GM12878 (cell line): ENCODE measurements at regions not wholly inside any gene's neighbourhood (a gene's known extent, or its start where the extent isn't known, plus 50 kb on each side); places are given as distances from the start of the nearest gene placed in this dataset.

Experiments used
- ATAC-seq: fragments of 200-7000 bp; cut with Tn5 transposase; 3 replicates; pipeline ENCODE4 v1.9.1; 2020; ENCODE audit warnings: mild to moderate bottlenecking, moderate library complexity
- BruUV-seq: library from RNA; stranded (reverse); fragments of 400-500 nt; replicated peaks from 2 replicates; lab custom pipeline; 2021; lab: Mats Ljungman, UMichigan
- CTCF ChIA-PET: fragments of 300-600 bp; sonication (Branson Sonifier 250); formaldehyde crosslinking; extraction: SDS; loops from one replicate; lab custom pipeline; 2021; ENCODE audit warnings: inconsistent platforms; lab: Yijun Ruan, JAX
- POLR2A ChIA-PET: fragments of 350-600 bp; formaldehyde crosslinking; extraction: SDS; loops from one replicate; lab custom pipeline; 2021; ENCODE audit warnings: inconsistent platforms; lab: Charles Lee
- RAD21 ChIA-PET: fragments of 300-600 bp; sonication (Branson Sonifier 250); formaldehyde crosslinking; loops from one replicate; lab custom pipeline; 2023; ENCODE audit warnings: antibody characterized with exemption; ENCODE audit not compliant: unreplicated experiment; lab: Charles Lee
- SMC1A ChIA-PET: fragments of 300-600 bp; sonication (Branson Sonifier 250); formaldehyde crosslinking; loops from one replicate; lab custom pipeline; 2023; ENCODE audit not compliant: unreplicated experiment, uncharacterized antibody; lab: Charles Lee
- DNase-seq: peaks from one replicate; pipeline ENCODE4 v3.0.0-alpha.2; 2011; ENCODE audit warnings: low read depth, low spot score
- FAIRE-seq: peaks from 3 replicates; lab custom pipeline; 2011; peaks lifted over from hg19 to GRCh38; lab: Jason Lieb, UNC
- H2AFZ ChIP-seq: 2 replicates; pipeline ENCODE4 v1.6.0; 2011; ENCODE audit warnings: low read depth, low read length, control low read depth; ENCODE audit not compliant: control insufficient read depth
- H3K27ac ChIP-seq: 2 replicates; pipeline ENCODE4 v1.5.1; 2011; ENCODE audit warnings: control low read depth; ENCODE audit not compliant: control insufficient read depth, insufficient read depth
- H3K27me3 ChIP-seq, 2 experiments: replicated peaks in 1 of 2; 2 replicates each; pipeline versions ENCODE4 v1.6.0 to v1.6.1; 2011; ENCODE audit warnings: low read length in 1 of 2; ENCODE audit not compliant: control insufficient read depth in 2 of 2, insufficient read depth in 2 of 2
- H3K36me3 ChIP-seq, 2 experiments: 2 replicates each; pipeline ENCODE4 v1.5.1; 2011; ENCODE audit warnings: low read length in 1 of 2; ENCODE audit not compliant: control insufficient read depth in 2 of 2, insufficient read depth in 2 of 2
- H3K4me1 ChIP-seq: 2 replicates; pipeline ENCODE4 v1.6.1; 2011; ENCODE audit warnings: mild to moderate bottlenecking, low read length, moderate library complexity, mixed read lengths; ENCODE audit not compliant: control insufficient read depth, insufficient read depth
- H3K4me2 ChIP-seq: 2 replicates; pipeline ENCODE4 v1.6.0; 2011; ENCODE audit warnings: control low read depth; ENCODE audit not compliant: control insufficient read depth, insufficient read depth
- H3K4me3 ChIP-seq: fragments of 200-600 bp; sonication (generic); 2 replicates; pipeline ENCODE4 v1.5.1; 2016
- H3K79me2 ChIP-seq: 2 replicates; pipeline ENCODE4 v1.6.0; 2011; ENCODE audit warnings: low read length; ENCODE audit not compliant: control insufficient read depth, insufficient read depth
- H3K9ac ChIP-seq: 2 replicates; pipeline ENCODE4 v1.8.0; 2011; ENCODE audit warnings: low read length, control low read depth, mixed read lengths; ENCODE audit not compliant: control insufficient read depth, insufficient read depth
- H3K9me3 ChIP-seq: replicated peaks from 3 replicates; pipeline ENCODE4 v1.5.1; 2011; ENCODE audit warnings: mild to moderate bottlenecking, low read length; ENCODE audit not compliant: control insufficient read depth, insufficient read depth
- H4K20me1 ChIP-seq: 2 replicates; pipeline ENCODE4 v1.6.0; 2011; ENCODE audit not compliant: control insufficient read depth, insufficient read depth
- BHLHE40 ChIP-seq, 2 experiments: fragments of 450-650 bp in 1 of 2; IDR thresholded peaks; 2 replicates each; pipeline ENCODE4 v1.6.1; 2011 to 2017; ENCODE audit warnings: low read depth in 2 of 2, borderline replicate concordance in 1 of 2, improper control_type of control experiment in 1 of 2, low read length in 1 of 2, mild to moderate bottlenecking in 1 of 2
- EZH2 ChIP-seq: IDR thresholded peaks from 2 replicates; pipeline ENCODE4 v1.6.1; 2012; ENCODE audit warnings: low read depth, mild to moderate bottlenecking, control low read depth, inconsistent platforms, low read length, borderline replicate concordance; ENCODE audit not compliant: control insufficient read depth
- HDAC2 ChIP-seq: fragments of 200-600 bp; sonication (generic); IDR thresholded peaks from 2 replicates; pipeline ENCODE4 v1.6.1; 2017
- NR2C2 ChIP-seq: IDR thresholded peaks from 2 replicates; pipeline ENCODE4 v1.6.1; 2011; ENCODE audit warnings: borderline replicate concordance, low read depth; ENCODE audit not compliant: control insufficient read depth, insufficient read length
- NR2F1 ChIP-seq: fragments of 450-650 bp; conservative IDR thresholded peaks from 2 replicates; pipeline ENCODE4 v1.6.1; 2017; ENCODE audit warnings: mild to moderate bottlenecking
- POLR2A ChIP-seq: IDR thresholded peaks from 2 replicates; pipeline ENCODE4 v1.6.1; 2011; ENCODE audit warnings: low read depth, mild to moderate bottlenecking, low read length
- TCF3 ChIP-seq: IDR thresholded peaks from 2 replicates; pipeline ENCODE4 v1.6.1; 2012; ENCODE audit warnings: low read depth, mild to moderate bottlenecking, low read length, borderline replicate concordance; ENCODE audit not compliant: insufficient read depth
- WGBS: methylation state at CpG from one replicate; pipeline ENCODE4 v1.1.6; 2016; ENCODE audit warnings: low lambda C conversion rate; ENCODE audit not compliant: insufficient replicate concordance, insufficient coverage; ENCODE audit errors: missing lambda C conversion rate; 5-methylcytosine and 5-hydroxymethylcytosine counted together
- in situ Hi-C: fragments of 300-500 bp; cut with MboI; formaldehyde crosslinking; loops from 9 replicates; pipeline ENCODE4 v1.14.3; 2018; ENCODE audit warnings: mixed read lengths
- intact Hi-C: fragments of 100-400 bp; cut with micrococcal nuclease; formaldehyde crosslinking; loops from one replicate; pipeline ENCODE4 v1.14.2; 2022; ENCODE audit not compliant: unreplicated experiment
- TF ChIP-seq, protein P1 (sequence below): fragments of 150-350 bp; IDR thresholded peaks from 2 replicates; pipeline ENCODE4 v1.6.1; 2016; ENCODE audit warnings: low read depth, low read length
- TF ChIP-seq, protein P2 (sequence below): fragments of 450-650 bp; IDR thresholded peaks from 2 replicates; pipeline ENCODE4 v1.6.1; 2017; ENCODE audit warnings: mild to moderate bottlenecking, moderate library complexity
- TF ChIP-seq, protein P3 (sequence below): fragments of 450-650 bp; IDR thresholded peaks from 2 replicates; pipeline ENCODE4 v1.6.1; 2017; ENCODE audit warnings: mild to moderate bottlenecking, moderate library complexity

DNA sequence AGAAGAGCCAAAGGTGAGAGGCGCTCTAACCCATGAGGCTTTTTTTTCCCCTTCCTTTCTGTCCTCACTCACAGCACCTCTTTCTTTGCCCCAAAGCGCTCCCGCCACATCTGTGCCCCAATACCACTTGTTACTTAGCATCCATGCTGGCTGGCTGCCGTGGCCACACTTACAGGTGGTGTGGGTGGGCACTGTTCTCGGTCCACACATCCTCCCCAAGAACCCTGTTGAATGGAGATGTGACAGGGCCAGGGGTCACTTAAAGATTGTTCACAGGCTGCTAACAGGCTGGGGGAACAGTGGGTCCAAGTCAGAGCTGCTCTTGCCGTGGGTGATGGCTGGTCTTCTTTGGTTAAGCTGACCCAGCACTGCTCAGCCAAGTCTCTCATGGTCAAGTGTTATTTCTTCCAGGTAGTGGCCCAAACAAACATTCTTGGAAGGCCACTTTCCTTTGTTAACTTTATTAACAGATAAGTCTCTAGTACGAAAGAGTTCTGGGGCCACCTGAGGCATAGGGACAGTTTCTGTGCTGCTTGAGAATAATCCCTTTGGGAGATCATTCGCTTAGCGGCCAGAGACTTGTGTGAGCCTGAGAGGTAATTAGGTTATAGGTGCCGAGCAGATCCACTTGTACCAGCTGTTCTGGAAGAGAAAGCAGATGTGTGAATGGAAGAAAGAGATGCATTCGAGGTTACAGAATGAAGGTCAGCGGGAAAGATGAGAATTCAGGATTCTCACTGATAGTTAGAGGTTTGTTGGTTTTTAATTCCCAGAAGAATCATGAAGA lies 62.6 kb upstream of the IRF2BP2 start:
- POLR2A ChIA-PET: no interaction called here
- BruUV-seq: no TSS peak
- H3K4me1 ChIP-seq: peaks cover 19% of the 10 kb centered on the region
- no peak for TF ChIP-seq NR2C2
- TF ChIP-seq, protein P1, sequence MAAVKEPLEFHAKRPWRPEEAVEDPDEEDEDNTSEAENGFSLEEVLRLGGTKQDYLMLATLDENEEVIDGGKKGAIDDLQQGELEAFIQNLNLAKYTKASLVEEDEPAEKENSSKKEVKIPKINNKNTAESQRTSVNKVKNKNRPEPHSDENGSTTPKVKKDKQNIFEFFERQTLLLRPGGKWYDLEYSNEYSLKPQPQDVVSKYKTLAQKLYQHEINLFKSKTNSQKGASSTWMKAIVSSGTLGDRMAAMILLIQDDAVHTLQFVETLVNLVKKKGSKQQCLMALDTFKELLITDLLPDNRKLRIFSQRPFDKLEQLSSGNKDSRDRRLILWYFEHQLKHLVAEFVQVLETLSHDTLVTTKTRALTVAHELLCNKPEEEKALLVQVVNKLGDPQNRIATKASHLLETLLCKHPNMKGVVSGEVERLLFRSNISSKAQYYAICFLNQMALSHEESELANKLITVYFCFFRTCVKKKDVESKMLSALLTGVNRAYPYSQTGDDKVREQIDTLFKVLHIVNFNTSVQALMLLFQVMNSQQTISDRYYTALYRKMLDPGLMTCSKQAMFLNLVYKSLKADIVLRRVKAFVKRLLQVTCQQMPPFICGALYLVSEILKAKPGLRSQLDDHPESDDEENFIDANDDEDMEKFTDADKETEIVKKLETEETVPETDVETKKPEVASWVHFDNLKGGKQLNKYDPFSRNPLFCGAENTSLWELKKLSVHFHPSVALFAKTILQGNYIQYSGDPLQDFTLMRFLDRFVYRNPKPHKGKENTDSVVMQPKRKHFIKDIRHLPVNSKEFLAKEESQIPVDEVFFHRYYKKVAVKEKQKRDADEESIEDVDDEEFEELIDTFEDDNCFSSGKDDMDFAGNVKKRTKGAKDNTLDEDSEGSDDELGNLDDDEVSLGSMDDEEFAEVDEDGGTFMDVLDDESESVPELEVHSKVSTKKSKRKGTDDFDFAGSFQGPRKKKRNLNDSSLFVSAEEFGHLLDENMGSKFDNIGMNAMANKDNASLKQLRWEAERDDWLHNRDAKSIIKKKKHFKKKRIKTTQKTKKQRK: no peak
- TF ChIP-seq, protein P2, sequence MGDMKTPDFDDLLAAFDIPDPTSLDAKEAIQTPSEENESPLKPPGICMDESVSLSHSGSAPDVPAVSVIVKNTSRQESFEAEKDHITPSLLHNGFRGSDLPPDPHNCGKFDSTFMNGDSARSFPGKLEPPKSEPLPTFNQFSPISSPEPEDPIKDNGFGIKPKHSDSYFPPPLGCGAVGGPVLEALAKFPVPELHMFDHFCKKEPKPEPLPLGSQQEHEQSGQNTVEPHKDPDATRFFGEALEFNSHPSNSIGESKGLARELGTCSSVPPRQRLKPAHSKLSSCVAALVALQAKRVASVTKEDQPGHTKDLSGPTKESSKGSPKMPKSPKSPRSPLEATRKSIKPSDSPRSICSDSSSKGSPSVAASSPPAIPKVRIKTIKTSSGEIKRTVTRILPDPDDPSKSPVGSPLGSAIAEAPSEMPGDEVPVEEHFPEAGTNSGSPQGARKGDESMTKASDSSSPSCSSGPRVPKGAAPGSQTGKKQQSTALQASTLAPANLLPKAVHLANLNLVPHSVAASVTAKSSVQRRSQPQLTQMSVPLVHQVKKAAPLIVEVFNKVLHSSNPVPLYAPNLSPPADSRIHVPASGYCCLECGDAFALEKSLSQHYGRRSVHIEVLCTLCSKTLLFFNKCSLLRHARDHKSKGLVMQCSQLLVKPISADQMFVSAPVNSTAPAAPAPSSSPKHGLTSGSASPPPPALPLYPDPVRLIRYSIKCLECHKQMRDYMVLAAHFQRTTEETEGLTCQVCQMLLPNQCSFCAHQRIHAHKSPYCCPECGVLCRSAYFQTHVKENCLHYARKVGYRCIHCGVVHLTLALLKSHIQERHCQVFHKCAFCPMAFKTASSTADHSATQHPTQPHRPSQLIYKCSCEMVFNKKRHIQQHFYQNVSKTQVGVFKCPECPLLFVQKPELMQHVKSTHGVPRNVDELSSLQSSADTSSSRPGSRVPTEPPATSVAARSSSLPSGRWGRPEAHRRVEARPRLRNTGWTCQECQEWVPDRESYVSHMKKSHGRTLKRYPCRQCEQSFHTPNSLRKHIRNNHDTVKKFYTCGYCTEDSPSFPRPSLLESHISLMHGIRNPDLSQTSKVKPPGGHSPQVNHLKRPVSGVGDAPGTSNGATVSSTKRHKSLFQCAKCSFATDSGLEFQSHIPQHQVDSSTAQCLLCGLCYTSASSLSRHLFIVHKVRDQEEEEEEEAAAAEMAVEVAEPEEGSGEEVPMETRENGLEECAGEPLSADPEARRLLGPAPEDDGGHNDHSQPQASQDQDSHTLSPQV: no peak
- TF ChIP-seq EZH2: no peak
- no peak for TF ChIP-seq HDAC2
- TF ChIP-seq, protein P3, sequence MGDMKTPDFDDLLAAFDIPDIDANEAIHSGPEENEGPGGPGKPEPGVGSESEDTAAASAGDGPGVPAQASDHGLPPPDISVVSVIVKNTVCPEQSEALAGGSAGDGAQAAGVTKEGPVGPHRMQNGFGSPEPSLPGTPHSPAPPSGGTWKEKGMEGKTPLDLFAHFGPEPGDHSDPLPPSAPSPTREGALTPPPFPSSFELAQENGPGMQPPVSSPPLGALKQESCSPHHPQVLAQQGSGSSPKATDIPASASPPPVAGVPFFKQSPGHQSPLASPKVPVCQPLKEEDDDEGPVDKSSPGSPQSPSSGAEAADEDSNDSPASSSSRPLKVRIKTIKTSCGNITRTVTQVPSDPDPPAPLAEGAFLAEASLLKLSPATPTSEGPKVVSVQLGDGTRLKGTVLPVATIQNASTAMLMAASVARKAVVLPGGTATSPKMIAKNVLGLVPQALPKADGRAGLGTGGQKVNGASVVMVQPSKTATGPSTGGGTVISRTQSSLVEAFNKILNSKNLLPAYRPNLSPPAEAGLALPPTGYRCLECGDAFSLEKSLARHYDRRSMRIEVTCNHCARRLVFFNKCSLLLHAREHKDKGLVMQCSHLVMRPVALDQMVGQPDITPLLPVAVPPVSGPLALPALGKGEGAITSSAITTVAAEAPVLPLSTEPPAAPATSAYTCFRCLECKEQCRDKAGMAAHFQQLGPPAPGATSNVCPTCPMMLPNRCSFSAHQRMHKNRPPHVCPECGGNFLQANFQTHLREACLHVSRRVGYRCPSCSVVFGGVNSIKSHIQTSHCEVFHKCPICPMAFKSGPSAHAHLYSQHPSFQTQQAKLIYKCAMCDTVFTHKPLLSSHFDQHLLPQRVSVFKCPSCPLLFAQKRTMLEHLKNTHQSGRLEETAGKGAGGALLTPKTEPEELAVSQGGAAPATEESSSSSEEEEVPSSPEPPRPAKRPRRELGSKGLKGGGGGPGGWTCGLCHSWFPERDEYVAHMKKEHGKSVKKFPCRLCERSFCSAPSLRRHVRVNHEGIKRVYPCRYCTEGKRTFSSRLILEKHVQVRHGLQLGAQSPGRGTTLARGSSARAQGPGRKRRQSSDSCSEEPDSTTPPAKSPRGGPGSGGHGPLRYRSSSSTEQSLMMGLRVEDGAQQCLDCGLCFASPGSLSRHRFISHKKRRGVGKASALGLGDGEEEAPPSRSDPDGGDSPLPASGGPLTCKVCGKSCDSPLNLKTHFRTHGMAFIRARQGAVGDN: no peak
- TF ChIP-seq TCF3: no peak
- no peak for TF ChIP-seq BHLHE40 (IDR thresholded peaks at IDR 0.05; ENCODE audit: borderline replicate concordance in 1 of 2, low read depth in 2 of 2, low read length in 1 of 2)
- TF ChIP-seq NR2F1: no peak
- no peak for TF ChIP-seq POLR2A

More for the DNA sequence above, 62.6 kb upstream of the IRF2BP2 start:
- SMC1A ChIA-PET: no interaction called here
- ATAC-seq: no peak
- DNase-seq: no peak
- Histone ChIP-seq H3K9me3 (peaks cover 7% of the 10 kb centered on the region; the same call in 2 of the 3 replicates), H2AFZ (no peak overlapping the region), H4K20me1 (no peaks in the 10 kb centered on the region), H3K4me3 (no peak overlapping the region), H3K4me2 (no peak overlapping the region), H3K79me2 (no peaks in the 10 kb centered on the region), H3K27ac (no peak overlapping the region), H3K36me3 (no peaks in the 10 kb centered on the region), H3K9ac (no peak overlapping the region), H3K27me3 (no peaks in the 10 kb centered on the region)
- 92% methylated on average over 12 of the region's 12 CpGs for WGBS
- RAD21 ChIA-PET: interaction anchor here (1.0 kb wide), 1 partner anchor 56 kb away, joined by 3 read pairs; no protein-coding TSS in a partner anchor
- no peak for FAIRE-seq
- CTCF ChIA-PET: no interaction called here
- in situ Hi-C loops: no loop called here
- intact Hi-C loops: no loop called here
